Vagina (tissue), 2 donors: ENCODE measurements at regions not wholly inside any gene's neighbourhood (a gene's known extent, or its start where the extent isn't known, plus 50 kb on each side); places are given as distances from the start of the nearest gene placed in this dataset.

Source experiments
- POLR2A ChIP-seq, 2 donors: fragments of 450-650 bp; IDR thresholded peaks; one replicate each; pipeline ENCODE4 v1.6.1; 2017; ENCODE audit warnings: antibody characterized with exemption in 2 of 2, mild to moderate bottlenecking in 2 of 2, moderate library complexity in 2 of 2
- POLR2AphosphoS5 ChIP-seq, 2 donors: sonication (generic); formaldehyde crosslinking; IDR thresholded peaks; one replicate each; pipeline ENCODE4 v1.9.0; 2017; ENCODE audit warnings: antibody characterized with exemption in 2 of 2, mild to moderate bottlenecking in 2 of 2, low read depth in 1 of 2; ENCODE audit not compliant: insufficient read depth in 1 of 2
- TF ChIP-seq, protein P1 (sequence below), 3 experiments: fragments of 450-650 bp in 2 of 3; fragments of 200-600 bp in 1 of 3; sonication (generic) in 1 of 3; IDR thresholded peaks; one replicate each; pipeline ENCODE4 v1.5.1; 2017 to 2019; ENCODE audit warnings: antibody characterized with exemption in 3 of 3, mild to moderate bottlenecking in 2 of 3, moderate library complexity in 2 of 3

DNA sequence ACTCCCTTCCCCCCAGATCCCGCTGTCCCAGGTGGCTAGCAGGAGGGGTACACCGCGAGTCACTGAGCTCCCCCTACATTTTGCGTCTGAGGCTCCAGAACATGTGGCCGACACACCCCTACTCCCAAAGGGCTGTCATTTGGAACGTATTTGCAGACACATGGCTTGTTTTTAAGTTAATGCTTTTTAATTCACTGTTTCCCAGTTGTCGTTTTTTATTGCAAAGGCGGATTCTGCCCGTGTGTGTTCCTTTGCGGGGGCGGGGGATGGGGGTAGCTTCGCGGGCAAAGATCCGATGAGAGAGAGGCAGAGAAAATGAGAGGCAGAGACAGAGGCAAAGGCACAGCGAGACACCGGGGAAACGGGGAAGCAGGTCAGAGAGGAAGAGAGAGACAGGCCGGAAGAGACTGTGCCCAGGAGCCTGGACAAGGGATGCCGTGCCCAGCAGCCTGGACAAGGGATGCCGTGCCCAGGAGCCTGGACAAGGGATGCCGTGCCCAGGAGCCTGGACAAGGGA is 270.2 kb downstream of the FOXD2 start:
- TF ChIP-seq, protein P1, sequence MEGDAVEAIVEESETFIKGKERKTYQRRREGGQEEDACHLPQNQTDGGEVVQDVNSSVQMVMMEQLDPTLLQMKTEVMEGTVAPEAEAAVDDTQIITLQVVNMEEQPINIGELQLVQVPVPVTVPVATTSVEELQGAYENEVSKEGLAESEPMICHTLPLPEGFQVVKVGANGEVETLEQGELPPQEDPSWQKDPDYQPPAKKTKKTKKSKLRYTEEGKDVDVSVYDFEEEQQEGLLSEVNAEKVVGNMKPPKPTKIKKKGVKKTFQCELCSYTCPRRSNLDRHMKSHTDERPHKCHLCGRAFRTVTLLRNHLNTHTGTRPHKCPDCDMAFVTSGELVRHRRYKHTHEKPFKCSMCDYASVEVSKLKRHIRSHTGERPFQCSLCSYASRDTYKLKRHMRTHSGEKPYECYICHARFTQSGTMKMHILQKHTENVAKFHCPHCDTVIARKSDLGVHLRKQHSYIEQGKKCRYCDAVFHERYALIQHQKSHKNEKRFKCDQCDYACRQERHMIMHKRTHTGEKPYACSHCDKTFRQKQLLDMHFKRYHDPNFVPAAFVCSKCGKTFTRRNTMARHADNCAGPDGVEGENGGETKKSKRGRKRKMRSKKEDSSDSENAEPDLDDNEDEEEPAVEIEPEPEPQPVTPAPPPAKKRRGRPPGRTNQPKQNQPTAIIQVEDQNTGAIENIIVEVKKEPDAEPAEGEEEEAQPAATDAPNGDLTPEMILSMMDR (IDR thresholded peaks at IDR 0.05): no peak
- TF ChIP-seq POLR2A (IDR thresholded peaks at IDR 0.05): no peak
- no peak for TF ChIP-seq POLR2AphosphoS5 (IDR thresholded peaks at IDR 0.05; ENCODE audit: insufficient read depth in 1 of 2, low read depth in 1 of 2)
